Kidney glomerular epithelial cell (primary cell): ENCODE measurements at regions not wholly inside any gene's neighbourhood (a gene's known extent, or its start where the extent isn't known, plus 50 kb on each side); places are given as distances from the start of the nearest gene placed in this dataset.
"Not testable (repeated sequence)": the region's sequence is repeated elsewhere in the genome, so short reads cannot be mapped to it uniquely, and the experiment has no call there.

ENCODE experiments used
- DNase-seq: peaks from one replicate; lab custom pipeline; 2025; lab: John Stamatoyannopoulos, UW

DNA sequence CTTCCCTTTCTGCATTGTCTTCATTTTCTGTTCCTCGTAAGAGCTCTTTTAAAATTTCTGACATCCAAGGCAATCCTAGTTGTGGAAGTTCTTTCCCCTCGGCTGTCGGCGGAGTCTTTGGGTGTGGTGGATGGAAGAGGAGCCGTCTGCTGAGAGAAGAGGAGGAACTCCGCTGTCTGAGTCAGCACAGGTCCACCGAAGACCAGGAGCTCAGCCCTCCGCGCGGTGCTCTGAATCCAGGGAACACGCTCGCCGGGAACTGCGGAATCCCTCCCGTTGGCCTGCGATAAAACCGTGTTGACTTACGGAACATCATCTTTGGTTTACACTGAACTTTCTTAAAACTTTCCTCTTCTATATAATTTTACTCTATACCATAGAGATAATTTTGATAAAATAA is 100.7 kb upstream of the IRX4 start:
- no peak for DNase-seq

- DNase-seq: not testable (repeated sequence)
These were observed 99.8 kb upstream of the IRX4 start for GRCh38 chr5:1982561-1982960.

DNA sequence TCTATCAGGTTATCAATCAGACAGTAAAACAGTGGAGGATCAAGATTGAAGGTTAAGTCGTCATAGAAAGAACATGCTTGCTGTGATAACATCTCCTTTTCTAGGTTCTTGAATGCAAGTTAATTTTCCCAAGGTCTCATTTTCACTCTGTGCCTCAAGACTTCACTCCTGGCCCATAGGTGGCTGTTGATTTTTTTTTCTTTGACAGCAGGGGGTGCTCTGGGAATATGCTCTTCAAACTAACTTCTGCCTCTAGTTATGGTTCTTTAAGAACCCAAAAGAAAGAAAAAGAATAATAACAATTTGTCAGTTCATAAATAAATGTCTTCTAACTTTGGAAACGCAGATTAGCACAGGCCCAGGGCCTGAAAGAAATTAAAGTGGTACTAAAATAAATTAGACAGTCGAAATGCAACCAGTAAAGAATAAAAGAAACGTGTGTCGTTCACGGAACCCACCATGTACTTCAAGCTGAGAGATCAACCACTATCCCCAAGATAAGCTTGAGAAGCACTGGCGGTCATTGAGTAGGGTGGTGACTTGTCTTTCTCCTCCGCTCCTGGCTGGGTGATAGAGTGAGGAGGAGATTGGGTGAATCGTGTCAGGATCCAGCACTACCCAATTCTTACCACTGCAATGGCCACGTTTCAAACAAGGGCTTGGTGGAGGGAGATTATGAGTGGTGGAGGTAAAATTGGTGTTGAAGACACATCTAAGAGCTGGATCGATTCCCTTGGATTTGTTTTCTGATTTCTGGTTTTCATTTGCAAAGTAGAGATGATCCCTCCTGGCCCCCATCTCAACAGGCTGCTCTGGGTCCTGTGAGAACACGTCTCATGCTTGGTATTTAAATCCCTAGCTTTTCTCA is 93.4 kb upstream of the IRX4 start:
- no peak for DNase-seq

- DNase-seq: no peak
These were observed 92.6 kb upstream of the IRX4 start for GRCh38 chr5:1975406-1975715.

DNA sequence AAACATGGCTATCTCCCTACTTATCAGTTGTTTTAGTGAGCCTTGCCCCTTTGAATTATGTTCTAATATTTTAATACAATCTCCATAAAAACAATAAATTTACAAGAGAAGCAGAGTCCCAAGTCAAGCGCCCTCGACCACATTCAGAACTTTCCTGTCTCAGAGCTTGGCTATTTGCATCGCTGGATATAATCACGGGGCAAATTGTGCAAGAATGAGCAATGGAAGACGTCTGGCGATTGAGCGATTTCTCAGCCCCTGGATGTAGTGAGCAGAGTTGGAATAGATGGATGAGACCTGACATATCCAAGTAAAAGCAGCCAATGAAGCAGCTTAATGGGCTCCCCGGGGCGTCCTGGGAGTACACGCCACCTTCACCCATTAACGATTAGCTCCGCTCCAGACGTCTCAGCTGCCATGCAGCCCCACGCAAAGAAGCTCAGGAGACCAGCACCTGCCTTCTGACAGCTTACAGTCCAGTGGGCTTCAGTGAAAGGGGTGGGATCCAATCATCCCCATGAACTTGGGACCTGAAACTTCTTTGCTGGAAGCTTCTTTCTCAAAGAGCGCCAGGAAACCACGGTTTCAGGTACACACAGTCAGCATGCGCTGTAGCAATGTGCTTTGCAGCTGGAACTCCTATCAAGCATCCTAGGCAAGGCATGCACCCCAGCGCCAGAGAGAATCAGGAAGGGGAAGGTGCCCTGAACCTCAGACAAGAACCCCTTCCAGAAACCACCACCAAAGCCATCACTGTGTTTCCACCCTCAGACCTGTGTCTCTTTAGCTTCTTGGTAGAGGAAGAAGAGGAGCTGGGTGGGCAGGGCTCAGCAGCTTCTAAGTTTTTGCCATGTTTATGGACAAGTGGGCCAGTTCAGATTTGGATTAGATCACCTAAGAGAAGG is 92.0 kb upstream of the IRX4 start:
- DNase-seq: no peak

DNA sequence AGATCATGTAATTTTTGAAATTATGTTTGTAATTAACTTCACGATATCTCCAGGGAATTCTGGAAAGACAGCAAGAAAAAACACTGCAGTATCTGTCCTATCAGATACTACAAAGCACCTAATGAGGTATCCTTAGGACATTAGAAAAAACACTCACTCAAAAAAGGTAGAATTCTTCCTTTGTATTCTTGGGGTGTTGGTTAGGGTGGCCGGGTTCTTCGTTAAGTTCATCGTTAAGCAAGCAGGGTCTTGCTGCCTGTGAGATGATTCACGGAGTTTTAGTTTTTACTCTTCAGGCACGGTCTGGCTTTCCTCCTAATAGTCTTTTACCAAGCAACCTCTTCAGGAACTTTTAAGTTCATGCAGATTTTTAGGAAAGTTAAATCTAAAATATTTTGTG is 91.4 kb upstream of the IRX4 start:
- DNase-seq: no peak

- no peak for DNase-seq
These were observed 90.8 kb upstream of the IRX4 start for GRCh38 chr5:1973391-1974013.

DNA sequence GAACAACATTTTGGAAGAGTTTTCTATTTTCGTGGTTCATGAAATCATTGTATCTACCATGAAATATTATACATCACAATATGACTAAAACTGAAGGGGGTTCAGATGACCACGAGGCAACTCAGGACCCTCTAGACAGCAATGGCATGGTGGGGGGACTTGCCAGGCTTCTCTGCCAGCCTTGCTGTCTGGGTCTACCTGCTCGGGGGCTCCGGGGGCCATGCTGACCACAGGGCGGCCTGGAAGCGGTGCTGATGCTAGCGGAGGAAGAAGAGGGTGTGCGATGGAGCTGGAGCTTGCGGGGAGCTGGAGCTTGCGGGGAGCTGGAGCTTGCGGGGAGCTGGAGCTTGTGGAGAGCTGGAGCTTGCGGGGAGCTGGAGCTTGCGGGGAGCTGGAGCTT is 89.2 kb upstream of the IRX4 start:
- no peak for DNase-seq

- DNase-seq: no peak
These were observed 85.0 kb upstream of the IRX4 start for GRCh38 chr5:1967736-1968135.

DNA sequence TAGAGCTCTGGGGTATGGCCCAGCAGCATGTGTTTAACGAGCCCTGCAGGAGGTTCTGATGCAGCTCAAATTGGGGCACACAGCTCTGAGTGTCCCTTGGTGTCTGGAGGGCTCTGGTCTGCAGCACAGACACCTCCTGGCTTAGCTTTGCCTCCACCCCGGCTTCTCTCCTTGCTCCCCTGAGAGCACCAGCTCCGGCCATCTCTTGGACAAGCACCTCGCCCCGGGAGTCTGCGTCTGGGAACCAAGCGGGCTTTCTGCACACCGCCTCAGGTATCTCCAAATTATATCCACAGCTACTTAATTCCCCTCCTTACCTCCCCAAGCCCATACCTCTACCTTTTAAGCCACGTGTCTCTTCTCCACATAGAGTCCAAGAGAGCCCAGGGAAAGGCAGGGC is 83.7 kb upstream of the IRX4 start:
- DNase-seq: no peak

GRCh38 chr5:1965925-1966324 is 83.2 kb upstream of the IRX4 start:
- DNase-seq: no peak

GRCh38 chr5:1963941-1964451 is 81.3 kb upstream of the IRX4 start:
- DNase-seq: no peak

DNA sequence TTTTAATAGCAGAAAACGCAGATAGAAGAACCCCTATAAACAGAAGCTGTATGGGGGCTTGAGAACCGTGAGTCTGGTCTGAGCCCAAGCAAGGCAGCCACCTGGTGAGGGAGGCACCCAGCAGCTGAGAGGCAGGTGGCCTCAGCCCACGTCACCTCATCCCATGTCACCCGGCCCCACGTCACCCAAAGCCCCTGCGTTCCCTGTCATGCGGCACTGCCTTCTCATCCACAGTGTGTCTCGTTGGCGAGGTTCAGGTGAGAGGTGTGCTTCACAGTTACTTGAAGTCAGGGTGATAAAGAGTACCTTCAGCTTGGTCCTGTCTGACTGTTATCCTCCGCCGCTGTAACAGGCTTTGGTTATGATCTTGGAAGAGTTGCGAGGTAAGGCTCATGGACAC is 80.6 kb upstream of the IRX4 start:
- no peak for DNase-seq

- no peak for DNase-seq
These were observed 80.1 kb upstream of the IRX4 start for GRCh38 chr5:1962619-1963355.

DNA sequence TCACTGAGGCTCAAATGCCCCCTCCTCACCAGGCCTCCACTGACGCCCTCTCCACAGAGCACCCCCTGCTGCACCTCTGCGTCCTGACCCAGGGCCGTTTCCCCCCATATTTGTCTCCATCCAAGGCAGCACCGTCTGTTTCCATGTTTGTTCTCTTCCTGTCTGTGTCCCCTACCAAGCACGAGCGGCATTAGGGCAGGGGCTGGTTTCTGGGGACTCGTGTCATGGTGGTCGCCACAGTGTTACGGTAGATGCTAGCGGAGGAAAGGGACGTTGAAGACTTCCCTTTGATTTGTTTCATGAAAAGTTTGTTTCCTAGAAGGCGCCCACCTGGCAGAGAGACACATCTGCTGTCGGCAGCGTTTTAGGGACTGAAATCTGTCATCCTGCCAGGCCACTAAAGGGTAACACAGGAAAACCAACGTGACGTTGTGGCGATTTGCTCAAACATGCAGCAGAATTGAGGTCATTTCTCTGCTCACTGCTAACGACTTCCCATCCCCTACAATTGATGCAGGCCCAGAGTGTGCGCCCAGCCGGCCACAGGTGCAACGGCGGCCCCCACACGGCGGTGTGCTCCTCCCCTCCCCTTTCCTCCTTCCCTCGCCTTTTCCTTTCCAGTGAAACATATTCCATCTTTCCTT is 79.3 kb upstream of the IRX4 start:
- DNase-seq: no peak

GRCh38 chr5:1961304-1961946 is 78.7 kb upstream of the IRX4 start:
- DNase-seq: no peak

DNA sequence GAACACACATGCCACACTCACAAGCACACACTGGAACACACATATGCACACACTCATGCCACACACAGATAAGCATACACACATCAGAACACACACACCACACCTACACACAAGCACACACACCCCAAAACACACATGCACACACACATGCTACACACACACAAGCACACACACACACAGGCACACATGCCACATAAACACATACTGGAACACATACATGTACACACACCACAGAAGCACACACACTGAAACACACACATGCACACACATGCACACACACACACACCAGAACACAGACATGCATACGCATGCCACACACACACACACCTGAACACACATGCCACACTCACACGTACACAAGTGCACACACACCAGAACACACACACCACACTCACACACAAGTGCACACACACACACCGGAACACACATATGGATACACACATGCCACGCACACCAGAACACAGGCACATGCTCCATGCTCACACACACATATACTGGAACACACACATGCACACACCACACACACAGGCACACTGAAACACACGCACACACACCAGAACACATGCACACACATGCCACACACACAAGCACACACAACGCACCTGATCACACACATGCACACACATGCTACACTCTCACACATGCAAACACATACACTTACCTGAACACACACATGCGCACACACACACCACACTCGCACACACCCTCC is 78.0 kb upstream of the IRX4 start:
- DNase-seq: no peak

DNA sequence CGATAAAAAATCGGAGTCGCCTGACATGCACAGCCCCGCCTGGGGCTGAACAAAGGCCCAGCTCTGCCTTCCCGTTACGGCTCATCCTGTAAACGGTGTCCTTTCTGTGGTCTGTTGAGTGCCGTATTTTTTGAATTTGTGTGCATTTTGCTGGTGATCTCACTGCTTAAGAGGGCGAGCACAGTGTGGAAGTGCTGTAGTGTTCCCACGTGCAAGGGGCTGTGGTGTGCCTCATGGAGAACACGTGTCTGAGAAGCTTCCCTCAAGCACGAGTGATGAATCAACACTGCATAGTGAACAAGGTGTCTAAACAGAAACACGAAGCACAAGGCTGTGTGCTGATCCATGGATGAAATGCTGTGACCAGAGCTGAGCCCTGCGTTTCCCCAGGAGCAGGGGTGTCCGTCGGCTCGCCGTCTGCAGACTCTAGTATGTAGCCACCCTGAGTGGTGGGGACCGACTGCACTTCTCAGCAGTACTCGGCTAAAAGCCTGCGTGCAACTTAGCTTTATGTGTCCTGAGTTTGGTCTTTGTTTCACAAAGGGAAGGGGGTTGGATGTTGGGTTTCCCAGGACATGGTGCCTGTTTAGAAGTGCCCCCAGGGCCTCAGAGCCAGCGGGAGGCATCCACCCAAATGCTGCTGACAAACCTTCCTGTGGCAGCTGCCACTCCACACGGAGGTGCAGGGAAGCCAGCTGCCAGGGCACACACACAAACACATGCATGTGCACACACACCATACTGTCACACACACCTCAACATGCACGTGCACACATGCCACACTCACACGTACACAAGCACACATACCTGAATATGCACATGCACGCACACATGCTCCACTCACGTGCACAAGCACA is 77.2 kb upstream of the IRX4 start:
- no peak for DNase-seq

- DNase-seq: no peak
These were observed 76.5 kb upstream of the IRX4 start for GRCh38 chr5:1959231-1959630.
